ENCODE measurements at regions not wholly inside any gene's neighbourhood (a gene's known extent, or its start where the extent isn't known, plus 50 kb on each side); places are given as distances from the start of the nearest gene placed in this dataset.

DNA sequence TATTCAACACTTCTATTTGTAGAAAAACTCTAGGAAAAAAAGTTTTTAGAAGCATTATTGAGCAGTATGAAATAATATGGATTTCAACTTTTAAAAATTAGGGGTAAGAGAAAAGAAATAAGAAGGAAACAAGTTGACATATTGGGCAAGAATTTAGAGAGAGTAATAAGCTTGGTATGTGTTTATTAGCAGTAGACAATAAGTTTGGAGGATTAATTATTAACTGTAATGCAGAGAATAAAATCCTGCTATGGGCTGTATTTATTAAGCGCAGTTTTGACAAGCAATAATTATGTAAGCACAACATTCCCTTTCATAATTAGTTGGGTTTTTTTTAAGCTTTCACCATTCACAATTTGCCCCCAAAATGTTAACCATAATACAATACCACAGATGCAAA lies 162.7 kb upstream of the SLC7A11 start:
- Histone ChIP-seq H3K4me3 (no peak overlapping the region), H3K9me3 (no peaks in the 10 kb centered on the region), H3K27ac (no peak overlapping the region), H3K27me3 (no peaks in the 10 kb centered on the region), H3K36me3 (replicated peaks in 1 of 2; ENCODE audit: insufficient read depth in 1 of 2, low read depth in 2 of 2) (no peaks in the 10 kb centered on the region), H3K4me1 (peaks cover 28% of the 10 kb centered on the region)
- intact Hi-C loops (cut with DNase I): no loop called here
- no peak for DNase-seq
- TF ChIP-seq, protein P1, sequence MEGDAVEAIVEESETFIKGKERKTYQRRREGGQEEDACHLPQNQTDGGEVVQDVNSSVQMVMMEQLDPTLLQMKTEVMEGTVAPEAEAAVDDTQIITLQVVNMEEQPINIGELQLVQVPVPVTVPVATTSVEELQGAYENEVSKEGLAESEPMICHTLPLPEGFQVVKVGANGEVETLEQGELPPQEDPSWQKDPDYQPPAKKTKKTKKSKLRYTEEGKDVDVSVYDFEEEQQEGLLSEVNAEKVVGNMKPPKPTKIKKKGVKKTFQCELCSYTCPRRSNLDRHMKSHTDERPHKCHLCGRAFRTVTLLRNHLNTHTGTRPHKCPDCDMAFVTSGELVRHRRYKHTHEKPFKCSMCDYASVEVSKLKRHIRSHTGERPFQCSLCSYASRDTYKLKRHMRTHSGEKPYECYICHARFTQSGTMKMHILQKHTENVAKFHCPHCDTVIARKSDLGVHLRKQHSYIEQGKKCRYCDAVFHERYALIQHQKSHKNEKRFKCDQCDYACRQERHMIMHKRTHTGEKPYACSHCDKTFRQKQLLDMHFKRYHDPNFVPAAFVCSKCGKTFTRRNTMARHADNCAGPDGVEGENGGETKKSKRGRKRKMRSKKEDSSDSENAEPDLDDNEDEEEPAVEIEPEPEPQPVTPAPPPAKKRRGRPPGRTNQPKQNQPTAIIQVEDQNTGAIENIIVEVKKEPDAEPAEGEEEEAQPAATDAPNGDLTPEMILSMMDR (IDR thresholded peaks at IDR 0.05): no peak
- no peak for ATAC-seq
- 65 to 76% methylated on average over 1 of the region's 1 CpG for WGBS, 2 donors

DNA sequence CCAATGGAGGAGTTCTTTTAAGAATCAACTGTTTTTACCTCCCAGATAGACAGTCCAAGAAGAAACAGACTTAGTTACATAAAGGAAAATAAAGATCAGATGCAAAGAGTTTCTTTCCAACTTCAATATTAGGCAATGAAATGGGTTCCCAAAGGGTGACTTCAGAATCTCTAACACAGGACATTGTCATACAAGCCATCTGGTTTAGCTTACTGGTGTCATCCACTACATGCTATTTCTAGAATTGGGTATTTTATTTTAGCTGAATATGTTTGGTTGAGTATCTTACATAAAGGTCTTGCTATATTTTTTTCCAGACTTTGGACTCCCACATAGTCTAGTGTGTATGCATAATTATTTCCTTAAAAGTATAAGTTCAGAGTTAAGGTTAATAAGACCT lies 162.1 kb upstream of the SLC7A11 start:
- DNase-seq (no peak), ATAC-seq (no peak)
- intact Hi-C loops (cut with DNase I): no loop called here
- no peak overlapping the region for H3K27ac ChIP-seq
- no peaks in the 10 kb centered on the region for H3K27me3 ChIP-seq
- no peaks in the 10 kb centered on the region for H3K9me3 ChIP-seq
- no peak overlapping the region for H3K4me3 ChIP-seq
- H3K4me1 ChIP-seq: peaks cover 33% of the 10 kb centered on the region
- TF ChIP-seq, protein P1 (IDR thresholded peaks at IDR 0.05): no peak
- TF ChIP-seq POLR2A (IDR thresholded peaks at IDR 0.05): no peak
- no peaks in the 10 kb centered on the region for H3K36me3 ChIP-seq (replicated peaks in 1 of 2; ENCODE audit: insufficient read depth in 1 of 2, low read depth in 2 of 2)

- H3K36me3 ChIP-seq (replicated peaks in 1 of 2; ENCODE audit: insufficient read depth in 1 of 2, low read depth in 2 of 2): no peaks in the 10 kb centered on the region
- peak; percentile 68 to 81 (median 73) for DNase-seq
- intact Hi-C loops (cut with DNase I): no loop called here
- ATAC-seq: no peak
- peaks cover 48% of the 10 kb centered on the region for H3K4me1 ChIP-seq
- H3K27me3 ChIP-seq: no peaks in the 10 kb centered on the region
- 14 to 18% methylated on average over 3 of the region's 3 CpGs for WGBS, 2 donors
- no peaks in the 10 kb centered on the region for H3K9me3 ChIP-seq
- H3K4me3 ChIP-seq: no peak overlapping the region
- TF ChIP-seq, protein P1 (IDR thresholded peaks at IDR 0.05): no peak
- TF ChIP-seq POLR2A (IDR thresholded peaks at IDR 0.05): no peak
- no peak overlapping the region for H3K27ac ChIP-seq
Observed at GRCh38 chr4:138401334-138401733, 159.2 kb upstream of the SLC7A11 start.

DNA sequence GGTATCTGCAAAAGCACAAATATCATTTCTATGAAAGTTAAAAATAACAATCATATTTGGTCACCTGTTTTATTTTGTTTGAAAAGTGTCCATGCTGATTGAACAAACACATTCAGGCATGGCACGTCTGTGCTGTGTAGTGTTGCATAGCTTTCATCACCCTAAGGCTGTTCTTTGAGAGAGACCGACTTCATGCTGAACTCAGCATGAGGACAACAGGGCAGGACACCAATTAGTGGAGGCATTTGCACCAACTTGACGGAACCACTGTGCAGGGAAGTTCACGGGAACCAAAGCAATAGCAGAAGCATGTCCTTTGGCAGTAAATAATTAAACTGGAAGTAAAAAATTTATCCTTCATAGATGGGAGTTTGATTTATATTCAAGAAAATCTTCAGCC lies 158.4 kb upstream of the SLC7A11 start:
- intact Hi-C loops (cut with DNase I): no loop called here
- TF ChIP-seq, protein P1 (IDR thresholded peaks at IDR 0.05): no peak
- no peak for TF ChIP-seq POLR2A (IDR thresholded peaks at IDR 0.05)
- ATAC-seq: no peak

DNA sequence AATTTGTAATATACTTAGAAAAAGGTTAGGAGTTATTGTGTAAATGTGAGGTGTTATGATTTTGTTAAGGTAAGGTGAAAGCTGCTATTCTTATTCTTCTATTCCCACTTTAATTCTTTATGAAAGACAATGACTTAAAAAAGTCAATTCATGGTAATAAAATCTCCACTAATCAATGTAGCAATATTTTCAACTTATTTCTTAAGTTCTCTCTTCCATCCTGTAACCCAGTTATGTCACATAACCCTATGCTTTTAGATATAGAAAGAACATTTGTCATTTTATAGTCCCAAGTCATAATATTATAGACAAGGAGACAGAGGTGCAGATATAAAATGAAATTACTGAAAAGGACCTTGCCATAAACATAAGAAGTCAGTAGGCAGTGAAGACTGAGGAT lies 157.9 kb upstream of the SLC7A11 start:
- intact Hi-C loops (cut with DNase I): no loop called here

More for the DNA sequence above, 158.4 kb upstream of the SLC7A11 start:
- 29 to 33% methylated on average over 4 of the region's 4 CpGs for WGBS, 2 donors
- Histone ChIP-seq H3K36me3 (replicated peaks in 1 of 2; ENCODE audit: insufficient read depth in 1 of 2, low read depth in 2 of 2) (no peaks in the 10 kb centered on the region), H3K9me3 (no peaks in the 10 kb centered on the region), H3K27ac (no peak overlapping the region), H3K4me1 (peaks cover 44% of the 10 kb centered on the region), H3K4me3 (no peak overlapping the region), H3K27me3 (no peaks in the 10 kb centered on the region)
- DNase-seq: no peak

More for the DNA sequence above, 157.9 kb upstream of the SLC7A11 start:
- H3K4me1 ChIP-seq: peaks cover 40% of the 10 kb centered on the region
- no peak for DNase-seq
- H3K36me3 ChIP-seq (replicated peaks in 1 of 2; ENCODE audit: insufficient read depth in 1 of 2, low read depth in 2 of 2): no peaks in the 10 kb centered on the region
- no peak for TF ChIP-seq POLR2A (IDR thresholded peaks at IDR 0.05)
- TF ChIP-seq, protein P1 (IDR thresholded peaks at IDR 0.05): no peak
- no peak overlapping the region for H3K4me3 ChIP-seq
- H3K27ac ChIP-seq: no peak overlapping the region
- H3K27me3 ChIP-seq: no peaks in the 10 kb centered on the region
- ATAC-seq: no peak
- H3K9me3 ChIP-seq: no peaks in the 10 kb centered on the region
